ENCODE measurements at regions not wholly inside any gene's neighbourhood (a gene's known extent, or its start where the extent isn't known, plus 50 kb on each side); places are given as distances from the start of the nearest gene placed in this dataset.

DNA sequence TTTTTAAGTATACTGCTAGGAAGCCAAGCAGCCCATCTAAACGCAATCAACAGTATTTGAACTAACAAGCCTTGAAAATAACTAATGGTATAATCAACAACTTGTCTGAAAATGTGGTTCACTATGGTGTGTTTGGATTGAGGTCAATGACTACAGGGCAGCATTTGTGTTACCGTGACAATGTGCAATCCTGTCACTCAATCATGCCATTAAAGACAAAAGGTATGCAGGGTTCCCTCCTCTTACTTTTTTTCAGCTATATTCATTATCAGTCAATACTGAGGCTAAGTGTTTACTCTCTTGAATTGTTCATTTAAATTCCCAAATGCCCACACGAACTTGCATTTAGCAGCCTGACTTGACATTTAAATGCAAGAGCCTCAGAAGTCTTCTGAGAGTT lies 1099.3 kb upstream of the EPHA6 start:
- ATAC-seq (no peak), DNase-seq (no peak)
- Histone ChIP-seq H4K20me1 (ENCODE audit: low read length) (no peaks in the 10 kb centered on the region), H3K9me2 (replicated peaks; ENCODE audit: low read length) (no peaks in the 10 kb centered on the region), H3K4me1 (ENCODE audit: insufficient read depth, low read length) (no peaks in the 10 kb centered on the region), H3K36me3 (ENCODE audit: low read depth, low read length) (no peaks in the 10 kb centered on the region), H3F3A (ENCODE audit: low read length, unreplicated experiment) (no peaks in the 10 kb centered on the region), H2AFZ (ENCODE audit: low read length) (no peak overlapping the region), H3K9me3 (ENCODE audit: low read length) (no peaks in the 10 kb centered on the region), H3K27me3 (ENCODE audit: low read length) (no peaks in the 10 kb centered on the region), H3K4me2 (ENCODE audit: low read length) (no peak overlapping the region), H3K27ac (ENCODE audit: low read length) (no peak overlapping the region), H3K4me3 (ENCODE audit: low read length) (no peak overlapping the region), H3K79me2 (ENCODE audit: low read length) (no peaks in the 10 kb centered on the region), H3K9ac (ENCODE audit: low read length) (no peak overlapping the region)
- TF ChIP-seq EZH2 (IDR thresholded peaks at IDR 0.05; ENCODE audit: low read length, unreplicated experiment) (no peak), EZH2phosphoT487 (IDR thresholded peaks at IDR 0.05; ENCODE audit: borderline replicate concordance, low read length) (no peak)
- TF ChIP-seq, protein P1, sequence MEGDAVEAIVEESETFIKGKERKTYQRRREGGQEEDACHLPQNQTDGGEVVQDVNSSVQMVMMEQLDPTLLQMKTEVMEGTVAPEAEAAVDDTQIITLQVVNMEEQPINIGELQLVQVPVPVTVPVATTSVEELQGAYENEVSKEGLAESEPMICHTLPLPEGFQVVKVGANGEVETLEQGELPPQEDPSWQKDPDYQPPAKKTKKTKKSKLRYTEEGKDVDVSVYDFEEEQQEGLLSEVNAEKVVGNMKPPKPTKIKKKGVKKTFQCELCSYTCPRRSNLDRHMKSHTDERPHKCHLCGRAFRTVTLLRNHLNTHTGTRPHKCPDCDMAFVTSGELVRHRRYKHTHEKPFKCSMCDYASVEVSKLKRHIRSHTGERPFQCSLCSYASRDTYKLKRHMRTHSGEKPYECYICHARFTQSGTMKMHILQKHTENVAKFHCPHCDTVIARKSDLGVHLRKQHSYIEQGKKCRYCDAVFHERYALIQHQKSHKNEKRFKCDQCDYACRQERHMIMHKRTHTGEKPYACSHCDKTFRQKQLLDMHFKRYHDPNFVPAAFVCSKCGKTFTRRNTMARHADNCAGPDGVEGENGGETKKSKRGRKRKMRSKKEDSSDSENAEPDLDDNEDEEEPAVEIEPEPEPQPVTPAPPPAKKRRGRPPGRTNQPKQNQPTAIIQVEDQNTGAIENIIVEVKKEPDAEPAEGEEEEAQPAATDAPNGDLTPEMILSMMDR (conservative IDR thresholded peaks at IDR 0.05; ENCODE audit: low read depth, low read length), result no peak
- BruUV-seq (replicated peaks), result no TSS peak
- ChIA-PET CTCF (no interaction called here), POLR2A (ENCODE audit: unreplicated experiment) (no interaction called here)
- intact Hi-C loops (cut with micrococcal nuclease), result no loop called here

DNA sequence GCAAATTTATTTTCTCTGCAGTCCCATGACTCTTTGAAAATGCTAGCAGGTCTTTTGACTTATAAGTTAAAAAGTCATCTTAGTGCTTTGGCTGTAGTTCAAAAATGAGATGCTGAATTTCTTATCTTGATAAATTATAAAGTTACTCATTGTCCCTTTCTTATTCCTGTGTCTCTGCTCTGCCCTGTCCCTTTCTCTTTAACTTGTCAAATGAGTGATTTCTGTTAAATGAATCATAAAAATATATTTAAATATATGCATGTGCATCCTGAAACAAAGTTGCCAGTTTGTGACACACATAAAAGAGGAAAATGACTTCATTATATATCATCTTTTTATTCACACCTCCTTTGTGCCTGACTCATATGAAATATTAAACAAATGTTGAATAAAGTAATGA lies 1097.3 kb upstream of the EPHA6 start:
- BruUV-seq (replicated peaks), result no TSS peak
- Histone ChIP-seq H3K4me3 (ENCODE audit: low read length) (no peak overlapping the region), H3K9me3 (ENCODE audit: low read length) (no peaks in the 10 kb centered on the region), H3K9ac (ENCODE audit: low read length) (no peak overlapping the region), H3F3A (ENCODE audit: low read length, unreplicated experiment) (no peaks in the 10 kb centered on the region), H4K20me1 (ENCODE audit: low read length) (no peaks in the 10 kb centered on the region), H2AFZ (ENCODE audit: low read length) (no peak overlapping the region), H3K36me3 (ENCODE audit: low read depth, low read length) (no peaks in the 10 kb centered on the region), H3K27me3 (ENCODE audit: low read length) (no peaks in the 10 kb centered on the region), H3K4me2 (ENCODE audit: low read length) (no peak overlapping the region), H3K27ac (ENCODE audit: low read length) (no peak overlapping the region), H3K9me2 (replicated peaks; ENCODE audit: low read length) (no peaks in the 10 kb centered on the region), H3K79me2 (ENCODE audit: low read length) (no peaks in the 10 kb centered on the region), H3K4me1 (ENCODE audit: insufficient read depth, low read length) (no peaks in the 10 kb centered on the region)
- TF ChIP-seq EZH2phosphoT487 (IDR thresholded peaks at IDR 0.05; ENCODE audit: borderline replicate concordance, low read length), result no peak
- TF ChIP-seq, protein P1 (conservative IDR thresholded peaks at IDR 0.05; ENCODE audit: low read depth, low read length), result no peak
- TF ChIP-seq EZH2 (IDR thresholded peaks at IDR 0.05; ENCODE audit: low read length, unreplicated experiment), result no peak
- intact Hi-C loops (cut with micrococcal nuclease), result no loop called here
- ChIA-PET POLR2A (ENCODE audit: unreplicated experiment) (no interaction called here), CTCF (no interaction called here)
- DNase-seq (no peak), ATAC-seq (no peak)

DNA sequence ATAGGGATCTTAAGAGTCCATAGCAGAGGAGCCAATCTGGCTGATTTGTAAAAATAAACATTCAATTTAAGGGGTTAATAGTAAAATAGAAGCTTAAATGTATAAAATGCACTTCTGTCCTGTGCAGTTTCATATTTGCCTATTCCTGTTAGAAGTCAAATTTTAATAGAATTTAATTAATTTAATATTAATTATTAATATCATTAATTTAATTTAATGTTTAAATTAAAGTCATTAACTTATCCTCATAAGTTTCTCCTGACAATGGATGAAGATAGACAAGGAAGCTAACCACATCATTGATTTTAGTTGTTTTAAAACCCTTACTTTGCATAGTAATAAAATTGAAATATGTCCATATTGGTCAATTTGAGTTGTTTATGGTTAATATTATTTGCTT lies 1096.2 kb upstream of the EPHA6 start:
- BruUV-seq (replicated peaks), result no TSS peak
- Histone ChIP-seq H3F3A (ENCODE audit: low read length, unreplicated experiment) (no peaks in the 10 kb centered on the region), H3K27ac (ENCODE audit: low read length) (no peak overlapping the region), H4K20me1 (ENCODE audit: low read length) (no peaks in the 10 kb centered on the region), H2AFZ (ENCODE audit: low read length) (no peak overlapping the region), H3K36me3 (ENCODE audit: low read depth, low read length) (no peaks in the 10 kb centered on the region), H3K79me2 (ENCODE audit: low read length) (no peaks in the 10 kb centered on the region), H3K4me2 (ENCODE audit: low read length) (no peak overlapping the region), H3K27me3 (ENCODE audit: low read length) (no peaks in the 10 kb centered on the region), H3K4me1 (ENCODE audit: insufficient read depth, low read length) (no peaks in the 10 kb centered on the region), H3K9me3 (ENCODE audit: low read length) (no peaks in the 10 kb centered on the region), H3K9ac (ENCODE audit: low read length) (no peak overlapping the region), H3K9me2 (replicated peaks; ENCODE audit: low read length) (no peaks in the 10 kb centered on the region), H3K4me3 (ENCODE audit: low read length) (no peak overlapping the region)
- DNase-seq, result no peak
- POLR2A ChIA-PET (ENCODE audit: unreplicated experiment), result no interaction called here
- TF ChIP-seq EZH2 (IDR thresholded peaks at IDR 0.05; ENCODE audit: low read length, unreplicated experiment) (no peak), EZH2phosphoT487 (IDR thresholded peaks at IDR 0.05; ENCODE audit: borderline replicate concordance, low read length) (no peak)
- TF ChIP-seq, protein P1 (conservative IDR thresholded peaks at IDR 0.05; ENCODE audit: low read depth, low read length), result no peak
- intact Hi-C loops (cut with micrococcal nuclease), result no loop called here
- no peak for ATAC-seq
- CTCF ChIA-PET, result interaction anchor here (0.7 kb wide), 1 partner anchor 919 kb away, joined by 3 read pairs; no protein-coding TSS in a partner anchor

Measured in PC-3 (cell line).